Activated T-helper 1 cell treated with anti-CD3 and anti-CD28 coated beads, Interleukin-12 subunit alpha, Interleukin-12 subunit beta, Interleukin-2, Interleukin-4 antibody, amounts not matched to agents 30 ng/mL and 10 ng/mL and 1 ng/mL, durations not matched to agents 14 hours and 24 hours and 36 hours (primary cell): ENCODE measurements at regions not wholly inside any gene's neighbourhood (a gene's known extent, or its start where the extent isn't known, plus 50 kb on each side); places are given as distances from the start of the nearest gene placed in this dataset.

Experiments used
- DNase-seq: peaks from one replicate; pipeline ENCODE4 v3.0.0; 2021; ENCODE audit warnings: low spot score
- H3K27ac Mint-ChIP-seq: one replicate; pipeline ENCODE4 v1.8.0; 2021; ENCODE audit warnings: mild to moderate bottlenecking, mixed read lengths
- H3K27me3 Mint-ChIP-seq: one replicate; pipeline ENCODE4 v1.8.0; 2022; ENCODE audit warnings: mild to moderate bottlenecking, moderate library complexity, mixed read lengths; ENCODE audit not compliant: insufficient read depth
- H3K36me3 Mint-ChIP-seq: one replicate; pipeline ENCODE4 v1.8.0; 2021; ENCODE audit warnings: low read depth, mixed read lengths
- H3K4me1 Mint-ChIP-seq: one replicate; pipeline ENCODE4 v1.8.0; 2021; ENCODE audit warnings: low read depth, mixed read lengths
- H3K4me3 Mint-ChIP-seq: one replicate; pipeline ENCODE4 v1.8.0; 2021; ENCODE audit warnings: mild to moderate bottlenecking, moderate library complexity, mixed read lengths
- H3K9me3 Mint-ChIP-seq: one replicate; pipeline ENCODE4 v1.8.0; 2021; ENCODE audit warnings: mixed read lengths
- intact Hi-C: fragments of 100-400 bp; cut with micrococcal nuclease; formaldehyde crosslinking; loops from one replicate; pipeline ENCODE4 v1.15.1; 2024

GRCh38 chr11:92775003-92775676 lies 194.3 kb upstream of the MTNR1B start:
- intact Hi-C loops, result no loop called here
- H3K27me3 Mint-ChIP-seq, result peaks cover 6% of the 10 kb centered on the region
- H3K27ac Mint-ChIP-seq, result no peak overlapping the region
- no peaks in the 10 kb centered on the region for H3K9me3 Mint-ChIP-seq
- no peaks in the 10 kb centered on the region for H3K36me3 Mint-ChIP-seq
- H3K4me3 Mint-ChIP-seq, result no peak overlapping the region
- no peak for DNase-seq
- H3K4me1 Mint-ChIP-seq, result no peaks in the 10 kb centered on the region

GRCh38 chr11:92776676-92777075 lies 192.8 kb upstream of the MTNR1B start:
- Mint-ChIP-seq H3K27me3 (peaks cover 2% of the 10 kb centered on the region), H3K9me3 (no peaks in the 10 kb centered on the region), H3K36me3 (no peaks in the 10 kb centered on the region), H3K27ac (no peak overlapping the region), H3K4me3 (no peak overlapping the region), H3K4me1 (no peaks in the 10 kb centered on the region)
- intact Hi-C loops, result no loop called here
- DNase-seq, result no peak

DNA sequence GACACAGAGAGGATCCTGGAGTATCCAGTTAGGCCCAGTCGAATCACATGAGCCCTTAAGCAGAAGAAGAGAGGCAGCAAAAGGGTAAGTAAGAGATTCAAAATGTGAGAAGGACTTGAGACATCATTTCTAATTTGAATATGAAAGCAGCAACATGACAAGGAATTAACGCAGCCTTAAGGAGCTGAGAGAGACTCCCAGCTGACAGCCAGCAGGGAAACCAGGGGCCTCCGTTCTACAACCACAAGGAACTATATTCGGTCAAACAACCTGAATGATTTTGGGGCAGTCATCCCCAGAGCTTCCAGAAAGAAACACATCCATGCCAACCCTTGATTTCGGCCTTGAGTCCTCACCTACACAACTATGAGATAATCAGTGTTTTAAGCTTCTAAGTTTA lies 189.7 kb upstream of the MTNR1B start:
- H3K9me3 Mint-ChIP-seq, result no peaks in the 10 kb centered on the region
- intact Hi-C loops, result no loop called here
- DNase-seq, result no peak
- H3K27me3 Mint-ChIP-seq, result peaks cover under 1% of the 10 kb centered on the region
- no peaks in the 10 kb centered on the region for H3K36me3 Mint-ChIP-seq
- H3K27ac Mint-ChIP-seq, result no peak overlapping the region
- no peak overlapping the region for H3K4me3 Mint-ChIP-seq
- H3K4me1 Mint-ChIP-seq, result no peaks in the 10 kb centered on the region

GRCh38 chr11:92781151-92781550 lies 188.3 kb upstream of the MTNR1B start:
- Mint-ChIP-seq H3K27ac (no peak overlapping the region), H3K27me3 (peaks cover 4% of the 10 kb centered on the region), H3K4me1 (no peaks in the 10 kb centered on the region), H3K36me3 (no peaks in the 10 kb centered on the region), H3K4me3 (no peak overlapping the region), H3K9me3 (no peaks in the 10 kb centered on the region)
- intact Hi-C loops, result no loop called here
- DNase-seq, result no peak

DNA sequence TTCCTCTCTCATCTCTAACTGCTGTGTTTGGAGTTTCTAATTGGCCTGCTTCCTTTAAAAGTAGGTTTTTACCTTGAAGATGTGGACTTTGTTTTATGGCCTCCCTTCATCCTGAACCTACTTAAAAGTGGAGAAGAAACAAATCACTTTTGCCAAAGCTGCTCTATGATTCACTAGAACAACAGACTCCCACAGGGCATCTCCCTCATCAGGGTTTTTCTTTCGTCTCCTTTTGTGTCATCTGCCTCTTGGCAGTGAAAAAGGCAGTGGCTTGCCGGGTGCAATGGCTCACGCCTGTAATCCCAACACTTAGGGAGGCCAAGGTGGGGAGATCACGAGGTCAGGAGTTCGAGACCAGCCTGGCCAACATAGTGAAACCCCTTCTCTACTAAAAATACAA lies 186.6 kb upstream of the MTNR1B start:
- intact Hi-C loops, result no loop called here

DNA sequence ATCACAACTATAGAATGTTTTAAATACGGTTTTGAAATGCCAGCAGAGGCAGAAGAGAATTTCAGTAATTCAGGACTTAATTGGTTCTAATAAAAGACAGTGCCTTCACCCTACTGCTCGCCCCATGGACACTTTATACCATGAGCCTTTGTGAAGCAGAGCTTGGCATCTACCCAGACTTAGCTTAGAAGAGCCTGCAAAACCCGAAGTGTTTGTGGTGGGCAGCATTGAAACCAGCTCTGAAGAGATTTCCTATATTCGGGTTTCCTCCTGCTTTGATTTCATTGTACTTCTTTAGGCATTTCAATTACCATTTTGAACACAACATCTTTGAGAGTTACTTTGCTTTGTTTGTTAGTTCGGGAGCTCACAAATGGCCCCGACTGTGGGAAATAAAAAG lies 185.1 kb upstream of the MTNR1B start:
- H3K36me3 Mint-ChIP-seq, result no peaks in the 10 kb centered on the region
- no peaks in the 10 kb centered on the region for H3K9me3 Mint-ChIP-seq
- H3K27me3 Mint-ChIP-seq, result peaks cover 4% of the 10 kb centered on the region
- H3K4me1 Mint-ChIP-seq, result no peaks in the 10 kb centered on the region
- DNase-seq, result no peak
- H3K27ac Mint-ChIP-seq, result no peak overlapping the region
- intact Hi-C loops, result no loop called here
- no peak overlapping the region for H3K4me3 Mint-ChIP-seq

More for the DNA sequence above, 186.6 kb upstream of the MTNR1B start:
- peaks cover 4% of the 10 kb centered on the region for H3K27me3 Mint-ChIP-seq
- H3K27ac Mint-ChIP-seq, result no peak overlapping the region
- H3K36me3 Mint-ChIP-seq, result no peaks in the 10 kb centered on the region
- H3K9me3 Mint-ChIP-seq, result no peaks in the 10 kb centered on the region
- H3K4me3 Mint-ChIP-seq, result no peak overlapping the region
- H3K4me1 Mint-ChIP-seq, result no peaks in the 10 kb centered on the region
- DNase-seq, result no peak

DNA sequence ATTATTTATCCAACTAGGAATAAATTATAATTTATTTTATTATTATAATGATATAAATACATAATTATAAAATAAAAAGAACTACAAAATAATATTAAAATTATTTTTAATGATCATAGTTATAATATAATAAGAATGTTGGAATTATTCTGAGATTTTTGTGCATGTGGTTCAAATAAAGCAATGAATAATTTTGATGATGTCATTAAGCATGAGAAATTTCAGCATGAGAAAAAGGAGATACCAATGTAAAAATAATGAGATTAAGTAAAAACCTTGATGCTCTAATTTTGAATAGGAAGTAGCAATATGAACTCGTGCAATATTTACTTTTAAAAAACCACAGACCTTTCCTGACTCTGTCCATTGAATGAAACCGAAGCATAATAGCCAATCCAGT lies 181.8 kb upstream of the MTNR1B start:
- H3K4me1 Mint-ChIP-seq, result no peaks in the 10 kb centered on the region
- H3K27ac Mint-ChIP-seq, result no peak overlapping the region
- no peaks in the 10 kb centered on the region for H3K9me3 Mint-ChIP-seq
- intact Hi-C loops, result no loop called here
- peaks cover 4% of the 10 kb centered on the region for H3K27me3 Mint-ChIP-seq
- H3K36me3 Mint-ChIP-seq, result no peaks in the 10 kb centered on the region
- no peak for DNase-seq
- no peak overlapping the region for H3K4me3 Mint-ChIP-seq

GRCh38 chr11:92789761-92790160 lies 179.7 kb upstream of the MTNR1B start:
- Mint-ChIP-seq H3K36me3 (no peaks in the 10 kb centered on the region), H3K27ac (no peak overlapping the region), H3K27me3 (peaks cover 3% of the 10 kb centered on the region), H3K4me3 (no peak overlapping the region), H3K9me3 (no peaks in the 10 kb centered on the region), H3K4me1 (no peaks in the 10 kb centered on the region)
- no peak for DNase-seq
- intact Hi-C loops, result no loop called here

- H3K4me1 Mint-ChIP-seq, result no peaks in the 10 kb centered on the region
- no peak overlapping the region for H3K4me3 Mint-ChIP-seq
- H3K9me3 Mint-ChIP-seq, result no peaks in the 10 kb centered on the region
- no peaks in the 10 kb centered on the region for H3K27me3 Mint-ChIP-seq
- DNase-seq, result no peak
- no peaks in the 10 kb centered on the region for H3K36me3 Mint-ChIP-seq
- no peak overlapping the region for H3K27ac Mint-ChIP-seq
- intact Hi-C loops, result no loop called here
Observed at GRCh38 chr11:92790366-92790765, 179.1 kb upstream of the MTNR1B start.

DNA sequence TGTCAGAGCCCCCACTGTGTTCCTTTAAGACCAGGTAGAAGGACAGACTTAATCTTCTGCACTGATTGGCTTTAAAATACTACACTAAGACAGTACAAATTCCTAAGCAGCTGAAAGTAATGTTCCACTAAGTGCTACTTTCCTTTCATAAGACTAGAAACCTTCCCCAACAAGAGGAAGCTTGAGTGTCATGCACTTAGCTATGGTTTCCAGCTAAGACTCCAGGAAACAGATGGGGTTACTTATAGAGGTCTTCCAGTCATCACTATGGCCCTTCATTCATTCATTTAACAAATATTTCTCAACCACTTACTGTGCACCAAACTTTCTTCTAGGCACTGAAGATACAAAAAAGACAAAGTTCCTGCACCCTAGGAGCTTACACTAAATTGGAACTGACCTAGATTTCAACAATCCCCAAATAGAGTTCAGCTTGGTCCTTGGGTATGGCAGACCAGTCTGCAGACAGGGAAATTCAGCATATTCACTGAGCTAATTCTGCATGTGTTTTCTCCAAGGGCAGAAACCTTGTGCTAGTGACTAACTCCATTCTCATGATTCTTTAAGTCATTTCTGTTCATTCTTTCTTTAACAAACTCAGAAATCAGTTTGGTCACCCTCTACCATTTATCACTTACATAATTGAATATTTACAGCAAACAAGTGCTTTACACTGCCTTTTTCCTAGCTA lies 178.4 kb upstream of the MTNR1B start:
- H3K4me1 Mint-ChIP-seq, result no peaks in the 10 kb centered on the region
- intact Hi-C loops, result no loop called here
- H3K27ac Mint-ChIP-seq, result no peak overlapping the region
- no peaks in the 10 kb centered on the region for H3K9me3 Mint-ChIP-seq
- H3K36me3 Mint-ChIP-seq, result no peaks in the 10 kb centered on the region
- no peaks in the 10 kb centered on the region for H3K27me3 Mint-ChIP-seq
- DNase-seq, result no peak
- no peak overlapping the region for H3K4me3 Mint-ChIP-seq

GRCh38 chr11:92791886-92792285 lies 177.6 kb upstream of the MTNR1B start:
- no peak overlapping the region for H3K27ac Mint-ChIP-seq
- intact Hi-C loops, result no loop called here
- no peaks in the 10 kb centered on the region for H3K36me3 Mint-ChIP-seq
- no peaks in the 10 kb centered on the region for H3K27me3 Mint-ChIP-seq
- no peak for DNase-seq
- no peaks in the 10 kb centered on the region for H3K4me1 Mint-ChIP-seq
- no peaks in the 10 kb centered on the region for H3K9me3 Mint-ChIP-seq
- no peak overlapping the region for H3K4me3 Mint-ChIP-seq

DNA sequence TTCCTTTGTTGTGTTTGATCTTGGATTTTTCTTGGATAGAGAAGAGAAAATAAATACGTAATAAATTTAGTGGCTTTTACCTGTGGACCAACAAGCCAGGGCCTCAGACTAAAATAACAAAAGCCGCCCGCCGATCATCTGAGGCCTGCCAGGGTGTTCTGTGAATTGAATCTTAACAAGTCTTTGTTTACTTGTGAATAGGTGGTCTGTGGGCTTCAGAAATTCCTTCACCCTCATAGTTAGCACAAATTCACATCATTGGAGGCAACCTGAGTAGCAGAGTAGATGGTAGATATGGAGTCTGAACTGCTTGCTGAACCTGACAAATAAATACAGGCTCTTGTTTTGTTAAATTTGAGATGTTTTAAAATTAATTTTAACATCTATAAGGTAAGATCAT lies 176.3 kb upstream of the MTNR1B start:
- H3K9me3 Mint-ChIP-seq, result no peaks in the 10 kb centered on the region
- no peak for DNase-seq
- H3K4me1 Mint-ChIP-seq, result no peaks in the 10 kb centered on the region
- no peaks in the 10 kb centered on the region for H3K27me3 Mint-ChIP-seq
- H3K4me3 Mint-ChIP-seq, result no peak overlapping the region
- no peaks in the 10 kb centered on the region for H3K36me3 Mint-ChIP-seq
- H3K27ac Mint-ChIP-seq, result no peak overlapping the region
- intact Hi-C loops, result no loop called here

DNA sequence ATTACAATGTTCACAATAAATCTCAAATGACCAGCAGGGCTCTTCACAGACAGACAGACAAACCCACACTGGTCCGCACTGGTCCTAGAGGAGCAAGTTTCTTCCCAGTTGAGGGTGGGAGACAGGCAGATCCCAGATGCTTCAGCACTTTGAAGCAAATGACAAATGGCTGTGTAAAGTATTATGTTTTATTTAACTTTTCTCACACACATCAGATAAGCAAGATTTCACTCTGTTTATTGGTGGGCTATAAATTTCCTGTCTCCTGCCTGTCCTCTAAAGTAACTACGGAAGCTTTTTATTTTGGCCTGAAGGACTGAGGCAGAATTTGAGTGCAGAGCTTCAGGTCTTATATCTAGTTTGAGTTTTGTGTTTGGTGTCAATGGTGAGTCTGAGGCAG lies 174.7 kb upstream of the MTNR1B start:
- Mint-ChIP-seq H3K4me3 (no peak overlapping the region), H3K9me3 (peaks cover 3% of the 10 kb centered on the region), H3K36me3 (no peaks in the 10 kb centered on the region), H3K27me3 (no peaks in the 10 kb centered on the region), H3K4me1 (no peaks in the 10 kb centered on the region), H3K27ac (no peak overlapping the region)
- no peak for DNase-seq
- intact Hi-C loops, result no loop called here

DNA sequence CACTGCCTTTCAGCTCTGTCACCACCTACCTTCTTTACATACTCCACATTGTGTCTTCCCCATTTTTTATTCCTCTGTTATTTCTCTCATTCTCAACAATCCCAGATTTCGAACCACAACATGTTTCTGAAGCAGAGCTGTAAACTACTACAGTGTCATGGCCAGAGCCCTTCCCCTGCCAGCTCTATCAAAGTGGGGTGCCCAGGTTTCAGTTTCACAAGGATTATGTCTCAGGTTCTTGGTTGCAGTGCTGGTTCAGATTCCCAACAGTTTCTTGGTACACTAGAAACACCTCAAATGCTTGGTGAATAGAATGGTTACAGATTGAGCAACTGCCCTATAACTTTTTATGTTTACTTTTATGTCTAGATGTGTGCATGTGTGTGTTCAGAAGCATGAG lies 172.7 kb upstream of the MTNR1B start:
- intact Hi-C loops, result no loop called here
- Mint-ChIP-seq H3K27ac (no peak overlapping the region), H3K9me3 (peaks cover 11% of the 10 kb centered on the region), H3K4me1 (no peaks in the 10 kb centered on the region), H3K36me3 (no peaks in the 10 kb centered on the region), H3K4me3 (no peak overlapping the region), H3K27me3 (no peaks in the 10 kb centered on the region)
- DNase-seq, result no peak
